H54 (cell line): ENCODE measurements at regions not wholly inside any gene's neighbourhood (a gene's known extent, or its start where the extent isn't known, plus 50 kb on each side); places are given as distances from the start of the nearest gene placed in this dataset.

Experiments used
- DNase-seq: peaks from one replicate; pipeline ENCODE4 v3.0.0; 2011; ENCODE audit warnings: low spot score, mixed read lengths; ENCODE audit not compliant: insufficient read length
- FAIRE-seq: peaks from 3 replicates; lab custom pipeline; 2011; peaks lifted over from hg19 to GRCh38; lab: Jason Lieb, UNC
- POLR2A ChIP-seq: IDR thresholded peaks from 2 replicates; pipeline ENCODE4 v1.6.1; 2011; ENCODE audit warnings: low read depth, mild to moderate bottlenecking, low read length

DNA sequence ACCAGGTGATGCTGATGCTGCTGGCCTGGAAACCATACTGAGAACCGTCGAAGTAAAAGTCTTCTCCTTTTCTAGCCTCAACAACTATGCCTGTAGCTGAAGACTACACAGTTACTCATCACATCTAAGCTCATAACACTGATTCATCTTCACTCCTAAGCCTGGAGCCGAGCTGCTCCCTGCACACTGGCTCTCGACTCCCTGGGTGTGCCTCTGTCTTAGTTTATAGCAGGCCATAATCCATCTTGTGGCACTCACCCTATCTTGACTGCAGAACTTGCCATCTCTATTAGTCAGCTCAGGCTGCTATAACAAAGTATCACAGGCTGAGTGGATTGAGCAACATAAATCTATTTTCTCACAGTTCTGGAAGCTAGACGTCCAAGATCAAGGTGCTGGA, 191.0 kb downstream of the UNC5CL start:
- FAIRE-seq (peak; percentile 83), DNase-seq (peak; percentile 15)
- TF ChIP-seq POLR2A, result no peak

DNA sequence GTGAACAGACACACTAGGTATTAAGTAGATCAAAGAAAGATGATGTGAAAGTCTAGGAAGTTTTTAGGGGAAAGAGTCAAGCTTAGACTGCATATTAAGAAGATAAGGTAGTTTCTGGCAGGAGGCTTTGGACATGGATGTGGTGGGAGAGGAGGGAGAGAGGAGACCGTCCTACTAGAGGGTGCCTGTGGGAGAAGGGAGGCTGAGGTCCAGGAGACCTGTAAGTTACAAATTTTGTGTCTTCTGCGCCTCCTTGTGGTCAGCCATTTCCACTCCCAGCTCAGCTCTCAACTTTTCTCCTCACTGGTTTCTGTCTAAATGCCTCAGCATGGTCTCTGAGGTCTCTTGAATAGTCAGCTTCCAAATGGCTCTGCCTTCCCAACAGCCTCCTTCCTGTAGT, 193.5 kb downstream of the UNC5CL start:
- FAIRE-seq (peak; percentile 33), DNase-seq (peak; percentile 28)
- no peak for TF ChIP-seq POLR2A

DNA sequence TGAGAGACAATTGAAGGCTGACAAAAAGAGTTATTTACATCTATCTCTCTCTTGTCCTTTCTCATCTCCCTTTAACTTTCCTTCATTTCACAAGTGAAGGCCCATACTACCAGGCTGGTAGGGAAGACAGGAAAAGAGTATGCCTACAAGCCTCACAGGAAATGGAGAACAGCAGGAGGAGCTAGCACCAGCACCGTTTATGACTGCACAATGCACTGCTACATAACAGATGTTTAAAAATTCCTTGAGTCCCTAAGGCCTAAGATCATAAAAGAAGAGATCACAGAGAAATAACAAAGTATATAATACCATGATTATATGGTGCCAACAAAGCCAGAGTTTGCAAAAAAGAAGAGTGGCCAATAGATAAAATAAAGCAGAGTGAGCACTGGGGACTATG, 194.8 kb downstream of the UNC5CL start:
- DNase-seq (no peak), FAIRE-seq (no peak)
- TF ChIP-seq POLR2A, result no peak

DNA sequence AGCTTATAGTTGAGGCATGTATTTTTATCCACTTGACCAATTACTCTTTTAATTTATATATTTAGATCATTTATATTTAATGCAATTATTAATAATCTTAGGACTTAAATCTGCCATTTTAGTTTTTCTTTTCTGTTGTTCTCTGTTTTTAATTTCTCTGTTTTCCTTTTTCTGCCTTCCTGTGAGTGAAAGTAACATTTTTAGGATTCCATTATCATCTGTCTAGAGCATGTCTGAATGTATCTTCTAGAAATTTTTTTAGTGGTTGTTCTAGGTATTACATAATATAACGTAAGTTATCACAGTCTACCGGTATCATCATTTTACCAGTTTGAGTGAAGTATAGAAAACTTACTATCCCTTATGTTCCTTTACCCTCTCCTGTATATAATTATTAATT, 197.3 kb downstream of the UNC5CL start:
- no peak for TF ChIP-seq POLR2A
- no peak for DNase-seq
- no peak for FAIRE-seq

DNA sequence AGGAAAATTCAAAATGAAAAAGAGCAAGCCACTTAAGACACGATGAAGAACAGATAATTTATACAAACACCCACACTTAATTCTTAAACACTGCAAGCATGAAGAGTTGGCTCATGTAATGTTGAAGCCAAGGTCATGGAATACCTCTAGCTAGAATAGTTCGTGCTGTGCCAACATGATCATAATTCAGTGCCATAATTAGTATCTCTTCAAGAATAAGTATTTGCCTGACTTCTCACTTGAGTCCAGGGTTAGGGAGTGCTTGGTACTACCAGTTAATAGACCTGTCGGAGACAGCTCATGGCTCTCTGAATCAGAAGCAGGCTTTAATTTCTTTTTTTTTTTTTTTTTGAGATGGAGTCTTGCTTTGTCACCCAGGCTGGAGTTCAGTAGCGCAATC, 206.3 kb downstream of the UNC5CL start:
- DNase-seq, result no peak
- no peak for FAIRE-seq
- TF ChIP-seq POLR2A, result no peak

DNA sequence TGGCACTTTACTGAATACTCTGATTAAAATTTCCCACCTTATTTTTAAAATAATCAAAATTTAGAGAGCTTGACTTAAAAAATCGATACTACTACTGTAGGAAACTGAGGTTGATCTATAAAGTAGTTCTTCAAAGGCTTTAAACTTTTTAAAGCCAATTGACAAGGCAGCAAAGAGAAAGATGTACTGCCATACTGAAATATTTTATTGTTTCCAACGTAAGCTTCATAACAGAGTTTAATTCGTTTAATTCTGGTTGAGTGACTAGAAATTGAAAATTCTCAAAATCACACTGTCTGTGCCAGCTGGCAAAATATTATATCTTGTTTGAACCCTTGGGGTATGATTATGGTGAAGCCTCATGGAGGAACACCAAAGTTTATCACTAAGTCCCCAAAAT, 207.6 kb downstream of the UNC5CL start:
- no peak for DNase-seq
- FAIRE-seq, result no peak

DNA sequence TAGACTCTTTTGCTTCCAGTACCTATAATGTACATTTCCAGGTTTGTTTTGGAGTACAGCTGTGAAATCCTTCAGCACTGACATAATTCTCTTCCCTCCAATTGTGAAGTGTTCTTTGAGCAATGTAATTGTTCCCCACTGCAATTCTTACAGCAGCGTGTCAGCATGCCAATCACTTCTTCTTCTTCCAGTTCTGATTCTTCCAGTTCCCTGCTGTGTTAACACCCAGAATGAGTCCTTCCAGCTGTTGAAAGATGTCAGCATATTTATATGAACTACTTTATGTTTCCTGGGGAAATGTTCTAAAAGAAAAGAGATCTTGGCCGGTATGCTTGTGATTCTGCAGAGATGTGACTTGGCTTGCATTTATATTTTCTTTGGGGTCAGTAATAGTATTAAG, 213.9 kb downstream of the UNC5CL start:
- FAIRE-seq (no peak), DNase-seq (no peak)
- TF ChIP-seq POLR2A, result no peak

More for the DNA sequence above, 207.6 kb downstream of the UNC5CL start:
- TF ChIP-seq POLR2A, result no peak

DNA sequence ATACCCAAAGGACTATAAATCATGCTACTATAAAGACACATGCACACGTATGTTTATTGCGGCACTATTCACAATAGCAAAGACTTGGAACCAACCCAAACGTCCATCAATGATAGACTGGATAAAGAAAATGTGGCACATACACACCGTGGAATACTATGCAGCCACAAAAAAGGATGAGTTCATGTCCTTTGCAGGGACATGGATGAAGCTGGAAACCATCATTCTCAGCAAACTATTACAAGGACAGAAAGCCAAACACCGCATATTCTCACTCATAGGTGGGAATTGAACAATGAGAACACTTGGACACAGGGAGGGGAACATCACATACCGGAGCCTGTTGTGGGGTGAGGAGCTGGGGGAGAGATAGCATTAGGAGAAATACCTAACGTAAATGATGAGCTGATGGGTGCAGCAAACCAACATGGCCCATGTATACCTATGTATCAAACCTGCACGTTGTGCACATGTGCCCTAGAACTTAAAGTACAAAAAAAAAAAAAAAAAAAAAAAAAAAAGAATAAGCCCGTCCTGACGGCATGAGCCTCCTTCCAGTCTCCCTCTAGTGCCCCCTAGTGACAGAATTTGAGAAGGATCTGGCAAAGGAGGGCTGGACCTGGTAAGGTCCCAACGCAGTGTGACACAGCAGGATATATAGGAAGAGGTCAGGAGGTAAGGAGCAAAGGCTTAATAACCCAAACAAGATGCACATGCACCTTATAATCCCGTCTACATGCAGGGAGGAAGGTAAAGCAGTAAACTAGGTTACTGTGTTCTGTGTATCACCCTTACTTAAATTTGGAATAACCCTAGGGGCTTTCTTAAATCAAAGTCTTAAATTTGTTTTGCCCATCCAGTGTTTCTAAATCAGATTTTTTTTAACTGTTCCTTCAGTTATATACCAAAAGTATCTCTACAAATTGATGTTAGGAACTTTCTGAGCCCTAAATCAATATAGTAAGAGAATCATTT, 214.8 kb downstream of the UNC5CL start:
- DNase-seq (peak; percentile 59), FAIRE-seq (peak; percentile 61)

DNA sequence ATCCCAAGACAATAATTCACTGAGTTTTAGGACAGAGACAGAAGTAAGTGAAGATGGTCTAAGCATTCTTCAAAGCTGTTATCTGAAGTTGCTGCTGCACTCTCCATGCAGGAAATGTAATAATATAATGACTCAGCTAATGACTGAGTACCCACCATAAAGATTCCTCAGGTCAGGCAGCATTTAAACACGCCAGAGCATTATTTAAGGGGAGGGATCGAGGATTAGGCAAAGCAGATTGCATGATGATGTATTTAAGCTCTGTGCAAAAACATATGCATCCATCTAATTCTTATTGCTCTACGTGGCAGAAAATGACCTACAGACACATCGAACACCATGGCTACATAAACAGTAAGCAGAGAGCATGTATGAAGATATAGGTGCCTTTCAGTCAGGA, 216.4 kb downstream of the UNC5CL start:
- TF ChIP-seq POLR2A, result no peak
- no peak for DNase-seq
- FAIRE-seq, result no peak

DNA sequence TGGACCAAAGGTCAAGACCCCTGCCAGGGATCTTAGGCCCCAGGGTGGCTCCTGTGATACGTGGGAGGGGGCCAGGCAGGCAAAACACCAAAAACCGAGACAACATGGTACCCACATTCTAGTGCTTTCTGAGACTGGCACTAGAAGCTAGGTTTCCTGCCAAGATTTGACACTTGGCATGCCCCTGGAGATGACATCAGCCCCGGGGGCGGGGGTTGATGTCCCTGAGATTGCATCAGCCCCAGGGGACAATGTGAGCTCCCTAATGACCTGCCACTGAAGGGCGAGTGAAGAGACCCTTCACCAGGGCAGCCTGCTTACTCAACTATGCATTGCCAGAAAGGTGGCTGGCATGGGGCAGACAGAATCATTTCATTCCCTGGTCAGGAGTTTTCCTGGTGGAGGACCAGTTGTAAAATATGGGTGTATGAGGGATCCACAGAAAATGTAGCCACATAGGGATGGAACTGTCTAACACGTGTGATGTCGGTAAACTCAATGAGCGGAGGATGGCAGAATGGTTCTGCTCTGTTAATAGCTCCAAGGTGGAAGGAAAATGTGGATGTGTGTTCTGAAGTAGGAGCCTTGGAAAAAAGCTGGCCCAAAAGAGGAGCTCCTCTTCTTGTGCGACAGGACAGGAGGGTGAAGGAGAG, 219.7 kb downstream of the UNC5CL start:
- no peak for DNase-seq
- TF ChIP-seq POLR2A, result no peak
- FAIRE-seq, result no peak

DNA sequence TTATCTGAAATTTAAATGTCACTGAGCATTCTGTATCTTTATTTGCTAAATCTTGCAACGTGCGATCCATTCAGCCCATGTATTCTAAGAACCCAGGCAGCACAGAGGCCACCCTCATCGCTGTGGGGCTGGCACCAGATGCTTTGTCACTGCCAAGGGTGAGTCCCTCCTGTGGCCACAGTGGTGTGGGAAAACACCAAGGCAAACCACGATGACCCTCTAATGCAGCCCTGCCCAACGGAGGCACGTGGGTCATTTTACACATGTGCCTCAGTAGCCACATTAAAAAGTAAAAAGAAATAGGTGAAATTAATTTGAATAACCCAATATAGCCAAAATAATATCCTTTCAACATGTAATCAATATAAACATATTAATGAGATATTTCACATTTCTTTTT, 221.7 kb downstream of the UNC5CL start:
- no peak for TF ChIP-seq POLR2A
- FAIRE-seq (no peak), DNase-seq (no peak)

DNA sequence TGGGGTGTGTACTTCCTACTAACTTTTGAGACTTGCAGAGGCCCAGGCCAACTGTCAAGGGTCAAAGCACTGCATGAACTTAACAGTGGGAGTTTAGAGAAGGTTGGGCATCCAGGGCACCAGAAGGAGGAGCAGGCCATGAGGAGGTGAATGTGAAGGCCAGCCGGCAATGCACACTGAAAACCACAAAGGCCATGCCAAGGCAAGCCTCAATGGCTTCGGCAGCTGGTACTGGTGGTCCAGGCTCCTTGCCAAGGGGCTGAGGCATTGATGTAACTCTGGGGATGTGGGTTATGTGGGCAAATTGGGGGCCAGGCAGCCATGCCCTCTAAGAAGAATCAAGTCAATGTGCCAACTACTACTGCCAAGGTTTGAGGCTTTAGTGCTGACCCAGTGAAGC, 222.4 kb downstream of the UNC5CL start:
- no peak for TF ChIP-seq POLR2A
- DNase-seq, result no peak
- FAIRE-seq, result no peak

DNA sequence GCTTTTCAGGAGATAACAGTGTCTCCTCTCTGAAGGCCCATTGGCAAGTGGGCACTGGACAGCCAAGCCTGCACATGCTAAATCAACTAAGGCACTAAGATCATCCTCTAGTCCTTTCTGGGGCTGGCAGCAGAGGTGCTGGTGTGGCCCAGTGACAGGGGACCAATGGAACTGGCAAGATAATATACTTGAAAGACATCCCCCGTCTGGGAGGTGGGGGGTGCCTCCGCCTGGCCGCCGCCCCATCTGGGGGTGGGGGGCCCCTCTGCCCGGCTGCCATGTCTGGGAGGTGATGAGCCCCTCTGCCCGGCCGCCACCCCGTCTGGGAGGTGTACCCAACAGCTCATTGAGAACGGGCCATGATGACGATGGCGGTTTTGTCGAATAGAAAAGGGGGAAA, 223.3 kb downstream of the UNC5CL start:
- FAIRE-seq (no peak), DNase-seq (no peak)
- no peak for TF ChIP-seq POLR2A

DNA sequence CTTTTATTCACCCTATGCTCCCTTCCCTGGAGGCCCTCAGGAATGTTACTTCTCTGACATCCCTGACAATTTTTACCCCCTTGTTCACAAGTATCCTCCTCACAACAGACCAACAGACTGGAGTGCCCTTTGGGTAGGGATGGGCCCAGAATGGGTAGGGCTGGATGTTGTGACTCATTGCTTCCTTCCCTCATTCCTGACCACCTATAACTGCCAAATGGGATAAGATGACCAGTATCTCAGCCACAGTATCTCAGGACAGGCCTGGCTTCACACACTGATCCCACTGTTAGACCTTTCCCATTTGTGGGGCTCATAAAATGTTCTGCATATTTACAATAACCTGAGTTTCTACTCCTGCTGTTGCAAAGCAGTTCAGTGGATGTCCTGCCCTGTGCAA, 223.0 kb upstream of the LRFN2 start:
- no peak for TF ChIP-seq POLR2A
- FAIRE-seq, result peak; percentile 52
- peak; percentile 30 for DNase-seq
